HG02884 (cell line): ENCODE measurements at regions not wholly inside any gene's neighbourhood (a gene's known extent, or its start where the extent isn't known, plus 50 kb on each side); places are given as distances from the start of the nearest gene placed in this dataset.
"Not testable (repeated sequence)": the region's sequence is repeated elsewhere in the genome, so short reads cannot be mapped to it uniquely, and the experiment has no call there.

ENCODE experiments used
- ATAC-seq: cut with Tn5 transposase; IDR thresholded peaks from one replicate; pipeline ENCODE4 v1.9.1; 2021; ENCODE audit warnings: mild to moderate bottlenecking, moderate library complexity; ENCODE audit not compliant: unreplicated experiment

DNA sequence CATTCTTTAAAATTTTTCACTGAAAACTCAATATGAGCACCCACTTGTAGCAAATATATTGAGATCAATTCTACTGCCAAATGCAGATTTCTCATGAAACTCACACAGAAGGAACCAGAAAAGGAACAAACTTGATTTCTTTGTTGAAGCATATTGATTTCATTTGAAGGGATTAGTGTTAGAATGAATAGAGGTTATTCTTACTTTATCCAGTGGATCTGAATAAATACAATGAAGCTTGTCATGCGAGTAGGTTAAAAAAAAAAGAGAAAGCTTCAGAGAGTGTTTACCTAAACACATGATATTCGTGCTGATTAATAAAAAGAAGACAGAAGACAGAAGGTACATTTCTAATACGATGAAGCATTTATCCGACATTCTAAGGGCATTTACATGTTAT lies 226.7 kb upstream of the ZSWIM2 start:
- no peak for ATAC-seq

GRCh38 chr2:187075199-187075635 lies 226.2 kb upstream of the ZSWIM2 start:
- no peak for ATAC-seq

DNA sequence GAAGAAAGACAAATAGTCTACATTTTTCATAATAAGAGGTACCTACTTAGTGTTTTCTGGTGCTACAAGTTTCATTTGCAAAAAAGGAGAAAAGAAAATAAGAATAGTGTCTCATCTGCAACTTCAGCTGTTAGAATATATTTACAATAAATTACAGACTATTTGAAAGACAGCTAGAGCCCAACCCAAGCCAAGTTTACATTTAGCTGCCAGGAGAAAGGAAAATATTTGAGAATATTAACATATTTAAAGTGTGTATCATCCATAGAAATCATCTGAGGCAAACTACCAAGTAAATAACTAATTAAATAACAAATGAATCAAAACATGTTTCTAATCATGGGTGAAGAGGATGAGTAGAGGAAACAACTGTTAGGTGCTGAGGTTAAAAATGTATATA lies 209.2 kb upstream of the ZSWIM2 start:
- ATAC-seq, result no peak

GRCh38 chr2:187057466-187057865 lies 208.5 kb upstream of the ZSWIM2 start:
- ATAC-seq, result no peak

- ATAC-seq, result no peak
Observed at GRCh38 chr2:187056416-187057334, 207.7 kb upstream of the ZSWIM2 start.

GRCh38 chr2:187055463-187055862 lies 206.5 kb upstream of the ZSWIM2 start:
- ATAC-seq, result no peak

- no peak for ATAC-seq
Observed at GRCh38 chr2:187054501-187055319, 205.7 kb upstream of the ZSWIM2 start.

DNA sequence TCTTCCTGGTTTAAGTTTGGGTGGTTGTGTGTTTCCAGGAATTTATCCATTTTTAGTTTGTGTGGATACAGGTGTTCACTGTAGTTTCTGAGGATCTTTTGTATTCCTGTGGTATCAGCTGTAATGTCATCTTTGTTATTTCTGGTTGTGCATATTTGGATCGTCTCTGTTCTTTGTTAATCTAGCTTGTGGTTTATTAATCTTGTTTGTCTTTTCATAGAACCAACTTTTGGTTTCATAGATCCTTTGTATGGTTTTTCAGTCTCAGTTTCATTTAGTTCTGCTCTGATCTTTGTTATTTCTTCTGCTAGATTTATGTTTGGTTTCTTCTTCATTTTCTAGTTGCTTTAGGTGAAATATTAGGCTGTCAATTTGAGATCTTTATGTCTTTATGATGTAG lies 202.4 kb upstream of the ZSWIM2 start:
- ATAC-seq, result peak; percentile 80

DNA sequence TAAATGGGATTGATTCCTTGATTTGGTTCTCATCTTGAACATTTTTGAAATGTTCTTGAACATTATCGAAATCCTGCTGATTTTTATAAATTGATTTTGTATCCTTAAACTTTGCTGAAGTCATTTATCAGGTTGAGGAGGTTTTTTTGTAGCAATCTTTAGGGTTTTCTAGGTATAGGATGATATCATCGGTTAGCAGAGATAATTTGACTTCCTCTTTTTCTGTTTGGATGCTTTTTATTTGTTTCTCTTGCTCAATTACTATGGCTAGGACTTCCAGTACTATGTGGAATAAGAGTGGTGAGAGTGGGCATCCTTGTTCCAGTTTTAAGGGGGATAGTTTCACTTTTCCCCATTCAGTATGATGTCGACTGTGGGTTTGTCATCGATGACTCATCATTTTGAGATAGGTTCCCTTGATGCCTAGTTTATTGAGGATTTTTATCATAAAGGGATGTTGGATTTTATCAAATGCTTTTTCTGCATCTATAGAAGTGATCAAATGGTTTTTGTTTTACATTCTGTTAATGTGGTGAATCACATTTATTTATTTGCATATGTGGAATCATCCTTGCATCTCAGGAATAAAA lies 201.5 kb upstream of the ZSWIM2 start:
- ATAC-seq, result no peak

DNA sequence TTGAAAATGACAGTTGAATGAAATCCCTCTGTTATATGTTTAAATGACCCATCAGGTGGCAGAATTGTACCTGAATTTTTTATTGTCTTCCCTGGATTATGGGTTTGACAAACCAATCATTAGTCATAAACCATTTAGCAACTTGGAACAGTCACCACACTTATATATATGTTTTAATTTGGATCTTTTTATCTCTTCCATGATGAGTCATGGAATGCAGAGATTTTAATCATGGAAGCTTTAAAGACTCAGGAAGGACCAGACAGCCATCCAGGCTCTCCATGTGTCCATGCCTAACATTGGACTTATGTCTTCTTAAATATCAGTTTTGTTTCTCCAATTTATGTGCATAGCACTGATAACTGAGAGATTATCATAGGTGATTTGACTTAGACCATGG lies 188.3 kb upstream of the ZSWIM2 start:
- no peak for ATAC-seq

DNA sequence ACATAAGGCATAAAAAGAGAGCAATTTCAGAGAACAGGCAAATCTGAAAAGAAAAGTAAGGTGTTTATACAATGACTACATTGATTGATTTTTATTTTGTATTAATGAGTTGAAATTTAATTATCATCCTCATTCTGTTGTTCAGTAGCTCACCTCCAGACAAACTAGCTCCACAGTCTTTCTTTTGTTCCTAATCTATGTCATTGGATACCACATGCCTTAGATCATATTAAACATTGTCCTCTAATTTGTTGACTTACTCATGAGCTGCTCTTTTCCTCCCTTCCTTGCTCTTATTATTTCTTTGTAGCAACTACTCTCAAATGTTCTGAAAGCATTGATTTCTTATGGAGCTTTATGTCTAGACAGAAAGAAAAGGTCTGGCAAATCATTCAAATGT lies 185.5 kb upstream of the ZSWIM2 start:
- ATAC-seq, result no peak

- ATAC-seq, result no peak
Observed at GRCh38 chr2:187024739-187025138, 175.8 kb upstream of the ZSWIM2 start.

- ATAC-seq, result not testable (repeated sequence)
Observed at GRCh38 chr2:187023996-187024395, 175.0 kb upstream of the ZSWIM2 start.

DNA sequence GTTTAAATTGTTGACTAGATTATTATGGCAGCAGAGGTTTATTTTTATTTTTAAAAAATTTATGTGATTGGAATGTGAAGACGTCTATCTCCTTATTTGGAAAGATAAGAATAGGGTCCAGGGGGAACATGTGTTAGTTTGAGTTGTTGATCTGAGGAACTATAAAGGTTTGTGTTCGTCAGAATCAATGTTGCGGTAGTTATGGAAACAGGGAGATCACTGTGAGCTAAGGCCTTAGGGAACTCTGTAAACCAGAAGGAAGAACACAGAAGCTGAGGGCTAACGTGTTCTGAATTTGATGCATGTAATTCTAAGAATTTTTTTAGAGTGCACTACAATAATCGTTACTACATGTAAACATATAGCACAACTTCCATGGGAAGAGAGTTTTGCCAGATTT lies 168.5 kb upstream of the ZSWIM2 start:
- no peak for ATAC-seq

- ATAC-seq, result no peak
Observed at GRCh38 chr2:187013058-187013457, 164.1 kb upstream of the ZSWIM2 start.

DNA sequence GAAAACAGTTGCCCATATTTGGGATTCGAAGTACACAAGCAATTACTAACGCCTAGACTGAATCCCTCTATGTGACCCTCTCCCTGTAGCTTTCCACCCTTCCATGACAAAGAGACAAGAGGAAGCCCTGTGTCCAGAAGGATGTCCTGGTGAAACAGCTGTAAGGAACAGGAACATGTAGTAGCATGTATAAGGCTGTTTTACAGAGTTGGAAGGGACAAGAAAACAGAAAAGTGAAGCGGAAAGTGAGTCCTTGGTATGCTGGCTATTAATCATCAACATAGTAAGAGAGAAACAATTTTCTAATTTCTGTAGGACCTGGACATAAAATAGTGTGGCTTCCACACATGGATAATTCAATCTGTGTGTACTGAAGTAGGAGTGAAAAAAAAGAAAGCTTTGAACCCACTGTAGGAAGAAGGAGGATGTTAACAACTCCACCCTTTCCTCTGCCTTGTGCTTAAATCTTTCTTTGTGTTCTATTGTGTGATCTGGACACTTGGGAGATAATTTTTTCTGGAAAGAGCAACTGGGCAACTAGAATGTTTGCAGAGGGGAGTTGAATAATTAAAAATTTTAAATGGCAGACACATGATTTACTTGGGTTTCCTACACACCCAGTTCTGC lies 162.3 kb upstream of the ZSWIM2 start:
- no peak for ATAC-seq

DNA sequence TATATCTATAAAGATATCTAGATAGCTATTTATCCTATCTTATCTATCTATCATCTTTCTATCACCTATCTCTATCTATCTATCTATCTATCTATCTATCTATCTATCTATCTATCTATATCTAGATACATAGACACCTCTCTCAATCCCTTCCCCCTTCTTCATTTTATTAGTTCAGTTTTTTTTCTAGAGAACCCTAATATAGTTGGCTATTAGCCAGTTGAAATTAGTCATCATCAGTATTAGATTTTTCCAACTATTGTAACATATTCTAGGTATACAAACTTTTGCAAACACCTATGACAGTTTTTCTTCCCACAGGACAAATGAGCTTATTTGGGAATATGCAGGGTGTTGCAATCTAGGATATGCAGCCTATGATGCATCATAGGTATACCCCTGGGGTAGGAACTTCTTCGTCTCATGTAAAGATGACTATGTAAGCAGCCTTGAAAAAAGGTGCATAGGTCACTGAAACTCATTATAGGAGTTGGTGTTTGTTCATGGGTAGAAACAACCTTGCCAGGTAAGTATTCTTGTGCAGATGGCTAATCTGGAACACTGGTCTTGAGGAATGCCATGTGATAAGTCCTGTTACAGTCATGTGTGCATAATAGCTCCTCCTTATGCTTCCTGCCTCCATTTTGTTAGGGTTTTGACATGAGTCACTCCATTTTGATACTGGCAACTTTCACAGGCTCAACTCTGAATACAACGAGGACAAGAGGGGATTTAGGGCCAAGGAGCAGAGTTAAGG lies 160.7 kb upstream of the ZSWIM2 start:
- ATAC-seq, result no peak

DNA sequence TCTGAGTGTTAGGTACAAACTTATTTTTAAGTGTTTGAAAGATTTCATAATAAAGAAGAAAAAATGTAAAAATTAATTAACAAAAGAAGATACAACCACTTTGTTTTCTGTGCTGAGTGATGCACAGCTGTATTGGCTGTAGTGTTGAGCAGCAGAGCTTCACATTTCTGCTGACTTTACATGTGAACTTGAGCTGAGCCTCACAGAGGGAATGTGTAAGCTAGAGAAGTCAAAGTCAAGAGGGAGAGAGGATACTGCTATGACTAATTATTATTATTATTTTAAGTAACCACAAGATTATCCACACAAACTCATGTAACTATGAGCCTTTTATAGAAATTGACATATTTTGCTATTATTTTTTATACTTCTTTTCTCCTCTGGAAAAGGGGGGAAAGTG lies 159.1 kb upstream of the ZSWIM2 start:
- ATAC-seq, result no peak

DNA sequence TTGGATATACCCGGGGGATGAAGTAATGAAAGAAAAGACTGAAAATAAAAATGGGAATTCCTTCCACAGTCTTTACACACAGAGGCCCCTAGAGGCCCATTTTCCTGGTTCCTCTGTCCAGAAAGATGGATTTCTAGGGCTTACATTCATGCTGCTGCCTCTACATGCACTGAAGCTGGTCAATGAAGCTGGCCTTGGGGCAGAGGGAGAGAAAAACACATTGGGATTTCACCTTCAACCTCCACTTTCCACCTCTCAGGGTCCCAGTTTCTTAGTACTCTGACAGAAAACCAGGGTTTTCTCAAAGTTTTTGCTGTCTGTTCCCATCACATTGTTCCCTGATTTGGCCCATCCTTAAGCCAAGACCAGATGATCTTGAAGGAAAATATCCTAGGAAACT lies 154.6 kb upstream of the ZSWIM2 start:
- no peak for ATAC-seq

GRCh38 chr2:187003038-187003554 lies 154.1 kb upstream of the ZSWIM2 start:
- no peak for ATAC-seq
